ENCODE measurements at regions not wholly inside any gene's neighbourhood (a gene's known extent, or its start where the extent isn't known, plus 50 kb on each side); places are given as distances from the start of the nearest gene placed in this dataset.

DNA sequence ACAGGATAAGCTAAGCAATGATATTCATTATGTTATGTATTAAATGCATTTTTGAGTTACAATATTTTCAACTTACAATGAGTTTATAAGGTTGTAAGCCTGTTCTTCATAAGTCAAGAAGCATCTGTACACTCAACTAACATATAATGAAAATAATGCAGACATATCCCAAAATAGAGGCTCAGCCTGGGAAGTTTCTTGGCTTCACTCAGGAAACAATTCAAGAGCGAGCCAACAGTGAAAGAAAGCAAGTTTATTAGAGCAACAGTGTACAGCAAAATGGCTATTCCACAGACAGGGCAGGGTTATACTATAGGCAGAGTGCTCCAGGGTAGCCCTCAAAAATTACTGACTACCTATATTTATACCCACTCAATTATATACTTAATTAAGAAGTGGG, 1581.8 kb downstream of the HACE1 start (continued):
- TF ChIP-seq ZNF644 (tag; IDR thresholded peaks at IDR 0.05; ENCODE audit: low read depth) (no peak), SP1 (CRISPR knock-in tag; IDR thresholded peaks at IDR 0.05) (no peak)

DNA sequence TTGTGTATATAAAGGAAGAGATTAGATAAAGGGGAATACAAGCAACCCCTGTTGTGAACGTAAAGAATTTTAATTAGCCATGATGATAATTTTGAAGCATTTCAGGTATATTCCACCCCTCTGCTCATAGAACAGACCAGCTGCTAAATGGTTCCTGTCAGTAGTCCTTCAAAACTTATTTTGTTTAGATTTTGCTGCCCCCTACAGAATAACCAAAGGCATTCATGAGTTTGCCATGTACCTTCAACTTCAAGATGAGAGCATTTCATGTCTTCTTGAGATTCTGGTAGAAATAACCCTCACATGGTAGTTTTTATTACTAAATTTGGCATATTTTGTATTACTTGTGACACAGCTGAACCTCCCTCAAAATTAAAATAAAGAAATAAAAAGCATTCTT, 1586.7 kb downstream of the HACE1 start:
- H3K9ac ChIP-seq (ENCODE audit: insufficient read depth in 1 of 2, low read depth in 2 of 2, low read length in 2 of 2): no peak overlapping the region
- no peak for FAIRE-seq
- H3K36me3 ChIP-seq (ENCODE audit: control insufficient read depth, insufficient read depth, low read length): no peaks in the 10 kb centered on the region
- no peaks in the 10 kb centered on the region for H3K9me1 ChIP-seq (ENCODE audit: control insufficient read depth, insufficient read depth, low read length)
- H3K4me3 ChIP-seq: no peak overlapping the region
- intact Hi-C loops (cut with micrococcal nuclease) (no loop called here), in situ Hi-C loops (cut with MboI) (no loop called here)
- no peaks in the 10 kb centered on the region for H4K20me1 ChIP-seq (replicated peaks; ENCODE audit: control insufficient read depth, insufficient read depth, low read length)
- no TSS peak for BruUV-seq (replicated peaks)
- DNase-seq (ENCODE audit: extremely low read depth in 1 of 4, low spot score in 3 of 4): peak in 2 of 4 experiments; percentile 5
- no peak overlapping the region for H3K27ac ChIP-seq (ENCODE audit: extremely low read depth, low read depth, low read length)
- POLR2A ChIA-PET: no interaction called here
- no peak for ATAC-seq
- H3K4me2 ChIP-seq (ENCODE audit: insufficient read depth, low read length): no peak overlapping the region
- CTCF ChIA-PET (ENCODE audit: low intra/inter-chr PET ratio): no interaction called here
- no peak overlapping the region for H2AFZ ChIP-seq (ENCODE audit: low read depth, low read length)
- H3K4me1 ChIP-seq (replicated peaks in 1 of 2; ENCODE audit: control insufficient read depth in 2 of 2, insufficient read depth in 2 of 2, low read length in 2 of 2): no peaks in the 10 kb centered on the region
- no peaks in the 10 kb centered on the region for H3K9me3 ChIP-seq (replicated peaks; ENCODE audit: control insufficient read depth, insufficient read depth, low read depth, low read length)
- no peaks in the 10 kb centered on the region for H3K27me3 ChIP-seq (ENCODE audit: control insufficient read depth in 2 of 2, insufficient read depth in 2 of 2, low read length in 2 of 2)
- H3K79me2 ChIP-seq (ENCODE audit: control insufficient read depth, insufficient read depth, low read length): no peaks in the 10 kb centered on the region
- 0% methylated on average over 1 of the region's 1 CpG for WGBS (ENCODE audit: insufficient coverage, low coverage, missing lambda C conversion rate)
- TF ChIP-seq CXXC5 (CRISPR knock-in tag; IDR thresholded peaks at IDR 0.05): no peak
- TF ChIP-seq MIER1 (IDR thresholded peaks at IDR 0.05; ENCODE audit: low read depth): no peak
- TF ChIP-seq, protein P1, sequence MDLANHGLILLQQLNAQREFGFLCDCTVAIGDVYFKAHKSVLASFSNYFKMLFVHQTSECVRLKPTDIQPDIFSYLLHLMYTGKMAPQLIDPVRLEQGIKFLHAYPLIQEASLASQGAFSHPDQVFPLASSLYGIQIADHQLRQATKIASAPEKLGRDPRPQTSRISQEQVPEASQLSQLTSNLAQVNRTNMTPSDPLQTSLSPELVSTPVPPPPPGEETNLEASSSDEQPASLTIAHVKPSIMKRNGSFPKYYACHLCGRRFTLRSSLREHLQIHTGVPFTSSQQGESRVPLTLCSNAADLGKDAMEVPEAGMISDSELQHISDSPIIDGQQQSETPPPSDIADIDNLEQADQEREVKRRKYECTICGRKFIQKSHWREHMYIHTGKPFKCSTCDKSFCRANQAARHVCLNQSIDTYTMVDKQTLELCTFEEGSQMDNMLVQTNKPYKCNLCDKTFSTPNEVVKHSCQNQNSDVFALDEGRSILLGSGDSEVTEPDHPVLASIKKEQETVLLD (IDR thresholded peaks at IDR 0.05): no peak
- TF ChIP-seq SNIP1 (IDR thresholded peaks at IDR 0.05; ENCODE audit: low read depth): no peak
- TF ChIP-seq SREBF1 (IDR thresholded peaks at IDR 0.05; ENCODE audit: borderline replicate concordance, low read depth, low read length): no peak
- no peak for TF ChIP-seq HMG20A (CRISPR knock-in tag; conservative IDR thresholded peaks at IDR 0.05)
- TF ChIP-seq, protein P2, sequence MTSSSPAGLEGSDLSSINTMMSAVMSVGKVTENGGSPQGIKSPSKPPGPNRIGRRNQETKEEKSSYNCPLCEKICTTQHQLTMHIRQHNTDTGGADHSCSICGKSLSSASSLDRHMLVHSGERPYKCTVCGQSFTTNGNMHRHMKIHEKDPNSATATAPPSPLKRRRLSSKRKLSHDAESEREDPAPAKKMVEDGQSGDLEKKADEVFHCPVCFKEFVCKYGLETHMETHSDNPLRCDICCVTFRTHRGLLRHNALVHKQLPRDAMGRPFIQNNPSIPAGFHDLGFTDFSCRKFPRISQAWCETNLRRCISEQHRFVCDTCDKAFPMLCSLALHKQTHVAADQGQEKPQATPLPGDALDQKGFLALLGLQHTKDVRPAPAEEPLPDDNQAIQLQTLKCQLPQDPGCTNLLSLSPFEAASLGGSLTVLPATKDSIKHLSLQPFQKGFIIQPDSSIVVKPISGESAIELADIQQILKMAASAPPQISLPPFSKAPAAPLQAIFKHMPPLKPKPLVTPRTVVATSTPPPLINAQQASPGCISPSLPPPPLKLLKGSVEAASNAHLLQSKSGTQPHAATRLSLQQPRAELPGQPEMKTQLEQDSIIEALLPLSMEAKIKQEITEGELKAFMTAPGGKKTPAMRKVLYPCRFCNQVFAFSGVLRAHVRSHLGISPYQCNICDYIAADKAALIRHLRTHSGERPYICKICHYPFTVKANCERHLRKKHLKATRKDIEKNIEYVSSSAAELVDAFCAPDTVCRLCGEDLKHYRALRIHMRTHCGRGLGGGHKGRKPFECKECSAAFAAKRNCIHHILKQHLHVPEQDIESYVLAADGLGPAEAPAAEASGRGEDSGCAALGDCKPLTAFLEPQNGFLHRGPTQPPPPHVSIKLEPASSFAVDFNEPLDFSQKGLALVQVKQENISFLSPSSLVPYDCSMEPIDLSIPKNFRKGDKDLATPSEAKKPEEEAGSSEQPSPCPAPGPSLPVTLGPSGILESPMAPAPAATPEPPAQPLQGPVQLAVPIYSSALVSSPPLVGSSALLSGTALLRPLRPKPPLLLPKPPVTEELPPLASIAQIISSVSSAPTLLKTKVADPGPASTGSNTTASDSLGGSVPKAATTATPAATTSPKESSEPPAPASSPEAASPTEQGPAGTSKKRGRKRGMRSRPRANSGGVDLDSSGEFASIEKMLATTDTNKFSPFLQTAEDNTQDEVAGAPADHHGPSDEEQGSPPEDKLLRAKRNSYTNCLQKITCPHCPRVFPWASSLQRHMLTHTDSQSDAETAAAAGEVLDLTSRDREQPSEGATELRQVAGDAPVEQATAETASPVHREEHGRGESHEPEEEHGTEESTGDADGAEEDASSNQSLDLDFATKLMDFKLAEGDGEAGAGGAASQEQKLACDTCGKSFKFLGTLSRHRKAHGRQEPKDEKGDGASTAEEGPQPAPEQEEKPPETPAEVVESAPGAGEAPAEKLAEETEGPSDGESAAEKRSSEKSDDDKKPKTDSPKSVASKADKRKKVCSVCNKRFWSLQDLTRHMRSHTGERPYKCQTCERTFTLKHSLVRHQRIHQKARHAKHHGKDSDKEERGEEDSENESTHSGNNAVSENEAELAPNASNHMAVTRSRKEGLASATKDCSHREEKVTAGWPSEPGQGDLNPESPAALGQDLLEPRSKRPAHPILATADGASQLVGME (CRISPR knock-in tag; IDR thresholded peaks at IDR 0.05): no peak
- no peak for TF ChIP-seq ZSCAN29 (IDR thresholded peaks at IDR 0.05)
- no peak for TF ChIP-seq TAL1 (IDR thresholded peaks at IDR 0.05)
- no peak for TF ChIP-seq PCBP2 (IDR thresholded peaks at IDR 0.05; ENCODE audit: low read depth, low read length, poor library complexity, severe bottlenecking)
- TF ChIP-seq ZNF79 (CRISPR knock-in tag; IDR thresholded peaks at IDR 0.05; ENCODE audit: low read depth): no peak
- no peak for TF ChIP-seq ZNF274 (IDR thresholded peaks at IDR 0.05; ENCODE audit: borderline replicate concordance, low read depth, low read length)
- no peak for TF ChIP-seq TFAM (CRISPR knock-in tag; conservative IDR thresholded peaks at IDR 0.05)
- TF ChIP-seq ZNF282 (CRISPR knock-in tag; IDR thresholded peaks at IDR 0.05): no peak
- no peak for TF ChIP-seq MAFK (IDR thresholded peaks at IDR 0.05; ENCODE audit: low read length)
- TF ChIP-seq RB1 (IDR thresholded peaks at IDR 0.05; ENCODE audit: low read depth): no peak
